ENCODE measurements at regions not wholly inside any gene's neighbourhood (a gene's known extent, or its start where the extent isn't known, plus 50 kb on each side); places are given as distances from the start of the nearest gene placed in this dataset.
"Not testable (repeated sequence)": the region's sequence is repeated elsewhere in the genome, so short reads cannot be mapped to it uniquely, and the experiment has no call there.

DNA sequence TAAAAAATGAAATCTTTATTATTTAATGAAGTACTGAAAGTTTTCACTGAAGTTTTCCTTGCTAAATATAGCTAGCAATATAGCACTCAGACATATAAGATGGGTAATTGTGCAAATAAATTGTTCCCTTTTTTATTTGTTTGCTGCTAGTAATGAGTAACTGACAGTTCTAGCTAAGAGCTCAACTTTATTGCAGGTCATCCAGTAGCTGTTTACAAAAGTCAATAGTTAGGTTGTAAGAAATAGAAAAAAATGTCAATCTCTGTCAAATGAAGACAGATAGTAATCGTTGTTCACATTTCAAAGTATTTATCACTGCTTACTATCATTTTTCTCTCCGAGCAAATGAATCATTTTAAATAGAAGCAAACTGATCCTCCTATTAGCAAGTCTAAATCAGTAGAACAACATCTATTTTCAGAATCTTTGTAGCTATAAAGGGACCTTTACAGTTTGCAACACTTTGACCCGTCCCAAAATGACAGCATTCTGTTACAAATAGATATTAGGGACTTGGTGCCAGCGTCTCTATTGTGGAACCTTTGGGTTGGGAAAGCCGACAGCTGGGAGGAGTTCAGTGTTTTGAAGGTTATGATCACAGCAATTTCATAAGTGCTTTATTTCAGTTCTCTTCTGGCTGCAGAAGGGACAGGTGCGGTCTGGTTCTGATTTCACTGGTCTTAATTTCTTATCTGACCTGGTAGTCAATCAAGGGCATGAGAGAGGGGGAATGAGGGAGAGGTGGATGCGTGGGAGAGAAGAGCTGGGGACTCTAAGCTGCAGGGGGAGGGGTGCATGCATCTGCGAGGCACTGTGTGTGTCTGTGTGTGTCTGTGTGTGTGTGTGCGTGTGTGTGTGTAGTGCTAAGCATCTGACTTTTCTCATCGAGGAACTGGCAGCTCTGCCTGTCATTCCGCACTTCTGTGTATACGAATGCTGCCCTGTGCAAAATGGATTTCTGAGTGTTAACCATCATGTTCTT is 227.9 kb upstream of the PITX2 start:
- no peak for FAIRE-seq

GRCh38 chr4:110851989-110852388 is 229.1 kb upstream of the PITX2 start:
- no peak for FAIRE-seq

DNA sequence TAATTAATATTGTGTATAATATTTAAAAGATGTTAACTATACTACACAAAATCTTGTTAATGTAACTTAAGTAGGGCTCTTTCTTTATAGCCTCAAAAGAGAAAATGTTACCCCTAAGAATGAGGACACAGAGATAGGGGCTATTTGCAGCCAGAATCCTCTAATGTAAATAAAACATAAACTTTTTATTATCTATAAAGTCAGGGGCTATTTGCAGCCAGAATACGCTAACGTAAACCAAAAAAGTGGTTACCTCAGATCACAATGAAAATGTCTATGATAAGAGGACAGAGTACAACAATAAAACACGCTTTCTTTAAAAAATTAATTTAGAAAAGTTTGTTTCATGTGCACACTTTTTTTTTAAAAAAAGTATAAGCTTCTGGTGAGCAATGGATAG is 229.9 kb upstream of the PITX2 start:
- FAIRE-seq = no peak

DNA sequence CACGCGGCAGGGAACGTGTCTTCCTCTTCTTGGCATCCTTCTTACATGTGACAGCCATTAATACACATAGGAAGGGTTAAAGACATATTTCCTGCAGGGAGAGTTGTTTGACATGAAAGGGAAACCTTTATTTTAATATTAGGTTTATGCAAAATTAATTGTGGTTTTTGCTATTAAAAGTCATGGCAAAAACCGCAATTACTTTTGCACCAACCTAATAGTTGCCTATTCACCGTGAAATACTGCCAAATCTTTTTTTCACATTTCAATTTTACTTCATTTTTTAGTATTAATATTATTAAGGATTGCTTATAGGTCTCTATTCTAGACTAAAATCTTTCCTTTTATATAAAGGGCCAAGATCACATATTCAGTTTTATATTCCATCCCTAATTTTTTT is 230.4 kb upstream of the PITX2 start:
- no peak for FAIRE-seq

DNA sequence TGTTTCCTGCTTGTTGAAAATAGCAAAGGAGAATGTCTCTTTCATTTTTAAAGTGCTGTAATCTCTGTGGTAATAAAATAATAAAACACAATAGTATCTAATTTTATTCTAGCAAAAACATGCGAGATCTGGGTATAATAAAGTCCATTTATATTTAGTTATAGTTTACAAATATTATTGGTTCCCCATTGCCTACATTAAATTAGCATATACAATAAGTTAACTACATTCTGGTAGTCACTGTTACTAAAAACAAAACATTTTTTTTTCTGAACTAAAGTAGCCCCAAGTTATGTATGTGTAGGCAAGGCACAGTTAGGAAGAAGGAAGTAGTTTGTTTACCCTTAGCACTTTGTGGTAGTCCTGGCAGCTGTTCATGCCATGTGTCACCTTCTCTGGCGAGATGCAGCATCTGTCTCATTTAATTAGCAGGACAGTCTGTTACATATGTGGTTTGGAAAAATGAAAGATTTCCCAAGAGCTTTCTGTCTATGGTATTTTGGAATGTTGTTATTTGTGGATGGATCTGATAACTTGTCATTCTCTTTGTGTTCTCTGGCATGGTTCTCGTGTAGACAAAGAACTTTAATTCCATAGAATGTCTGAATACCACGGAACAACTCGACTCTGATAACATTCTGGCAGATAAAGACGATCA is 231.3 kb upstream of the PITX2 start:
- FAIRE-seq = no peak

- no peak for FAIRE-seq
These were observed 237.2 kb upstream of the PITX2 start for GRCh38 chr4:110860125-110860524.

- no peak for FAIRE-seq
These were observed 238.0 kb upstream of the PITX2 start for GRCh38 chr4:110860901-110861300.

DNA sequence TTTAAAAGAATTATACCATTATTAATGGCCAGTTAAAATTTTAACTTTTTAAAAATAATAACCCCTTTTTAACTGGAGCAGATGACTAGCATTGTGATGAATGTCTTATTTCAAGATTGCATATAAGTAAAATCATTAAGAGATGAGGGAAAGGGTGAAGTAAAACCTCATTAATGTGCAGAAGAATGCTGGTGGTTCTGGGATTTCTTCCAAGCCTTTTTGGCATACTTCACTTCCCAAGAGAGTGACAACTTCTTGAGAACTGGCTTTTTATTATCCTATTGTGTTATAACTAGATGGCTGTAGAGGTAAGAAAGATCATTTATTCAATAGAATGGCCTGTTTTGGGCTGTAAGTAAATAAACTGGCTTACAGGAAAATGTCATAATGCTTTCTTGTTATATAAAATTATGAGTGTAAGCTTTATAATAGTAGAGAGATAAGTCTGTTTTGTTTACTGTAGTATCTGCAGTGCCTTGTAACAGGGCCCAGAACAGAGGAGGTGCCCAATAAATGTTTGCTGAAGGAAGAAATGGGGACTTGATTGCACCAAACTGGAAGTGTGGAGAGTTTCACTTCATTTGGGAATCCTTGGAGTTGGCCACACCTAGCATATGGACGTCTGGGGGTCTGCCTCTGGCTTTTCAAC is 242.9 kb upstream of the PITX2 start:
- no peak for FAIRE-seq

DNA sequence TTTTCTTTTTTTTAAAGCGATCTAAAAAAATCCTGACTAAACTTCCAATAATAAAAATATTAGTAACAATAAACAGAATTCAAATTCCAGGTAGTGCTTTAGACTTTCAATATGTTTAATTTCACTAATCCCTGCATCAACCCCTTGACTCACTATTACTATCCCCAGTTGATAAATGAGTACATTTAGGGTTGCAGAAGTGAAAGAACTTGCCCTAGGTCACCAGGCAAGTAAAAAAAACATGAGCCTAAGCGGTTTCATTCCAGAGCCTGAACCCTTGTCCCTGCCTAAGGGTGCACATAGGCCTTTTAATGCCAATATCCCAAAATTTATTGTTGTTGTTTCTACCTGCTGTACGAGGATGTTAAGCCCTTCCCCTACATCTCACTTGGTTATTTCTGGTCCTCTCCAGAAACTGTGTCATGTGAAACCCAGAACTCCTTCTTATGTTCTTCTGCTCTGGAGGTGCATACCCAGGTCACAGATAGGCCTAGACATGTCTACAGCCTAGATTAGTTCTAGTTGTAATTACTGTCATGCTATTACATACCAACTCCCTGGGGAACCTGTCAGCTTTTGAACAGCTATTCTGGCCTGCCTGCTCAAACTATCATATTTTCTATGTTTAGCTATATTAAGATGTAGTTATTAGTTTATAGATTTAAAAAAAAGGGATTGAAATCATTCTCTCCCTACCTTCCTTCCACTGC is 244.5 kb upstream of the PITX2 start:
- no peak for FAIRE-seq

- no peak for FAIRE-seq
These were observed 245.3 kb upstream of the PITX2 start for GRCh38 chr4:110867981-110868720.

DNA sequence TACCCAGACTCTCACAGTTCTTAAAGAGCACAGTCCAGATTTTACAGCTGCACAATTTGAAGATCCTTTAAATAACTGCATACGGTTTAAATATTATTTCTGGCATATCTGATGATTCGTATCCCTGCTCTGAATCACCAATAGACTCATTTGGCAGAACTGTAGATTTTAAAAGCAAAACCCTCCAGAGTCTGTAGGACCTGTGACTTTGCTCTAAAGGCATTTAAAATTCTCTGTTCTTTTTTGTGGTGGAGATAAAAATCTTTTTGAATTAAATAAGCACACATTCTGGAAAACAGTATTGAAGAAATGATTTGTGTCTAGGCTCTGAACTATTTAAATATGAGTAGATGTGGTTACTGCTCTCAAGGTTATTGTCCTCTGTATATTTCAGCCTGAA is 246.2 kb upstream of the PITX2 start:
- FAIRE-seq = no peak

GRCh38 chr4:110869862-110870572 is 247.1 kb upstream of the PITX2 start:
- no peak for FAIRE-seq

- FAIRE-seq = not testable (repeated sequence)
These were observed 253.3 kb upstream of the PITX2 start for GRCh38 chr4:110876214-110876613.

DNA sequence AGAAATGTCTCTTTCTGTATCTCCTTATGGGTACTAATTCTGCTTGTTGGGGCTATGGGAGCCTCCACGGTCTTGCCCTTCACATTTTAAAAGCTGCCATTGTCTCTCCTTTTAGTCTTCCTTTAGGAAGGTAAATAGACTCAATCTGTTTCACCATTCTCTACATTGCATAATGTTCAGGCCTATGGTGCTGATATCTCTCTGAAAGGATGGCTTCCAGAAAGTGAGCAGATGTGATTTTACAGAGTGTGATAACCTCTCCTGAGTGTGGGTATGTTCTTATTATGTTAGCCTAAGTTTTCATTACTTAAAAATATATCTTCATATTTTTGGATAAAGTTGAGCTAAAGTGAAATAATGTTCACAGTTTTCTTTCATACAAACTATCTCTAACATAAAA is 254.0 kb upstream of the PITX2 start:
- no peak for FAIRE-seq

DNA sequence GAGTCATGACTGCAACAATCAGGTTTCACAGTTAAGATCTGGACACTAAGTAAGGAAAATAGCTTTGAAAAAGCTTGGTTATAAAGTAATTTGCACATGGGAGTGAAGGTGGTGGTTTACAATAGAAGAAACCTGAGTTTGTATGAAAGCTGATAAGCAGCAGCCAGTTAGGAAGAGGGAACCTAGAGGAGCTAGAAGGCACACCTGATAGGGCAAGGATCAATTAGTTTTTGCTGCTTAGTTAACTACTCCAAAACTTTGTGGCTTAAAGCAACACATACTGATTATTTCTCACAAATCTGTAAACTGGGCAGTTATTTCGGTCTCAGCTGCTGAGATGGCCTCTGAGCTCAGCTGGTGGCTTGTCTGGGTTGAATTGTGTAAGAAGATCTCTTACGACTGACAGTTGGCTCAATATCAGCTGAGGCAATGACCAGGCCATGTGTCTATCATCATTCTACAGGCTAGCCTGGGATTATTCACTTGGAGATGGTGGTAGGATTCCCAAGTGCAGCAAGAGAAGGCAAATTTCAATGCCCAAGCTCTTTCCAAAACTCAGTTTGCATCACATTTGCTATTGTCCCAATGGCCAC is 255.0 kb upstream of the PITX2 start:
- no peak for FAIRE-seq

DNA sequence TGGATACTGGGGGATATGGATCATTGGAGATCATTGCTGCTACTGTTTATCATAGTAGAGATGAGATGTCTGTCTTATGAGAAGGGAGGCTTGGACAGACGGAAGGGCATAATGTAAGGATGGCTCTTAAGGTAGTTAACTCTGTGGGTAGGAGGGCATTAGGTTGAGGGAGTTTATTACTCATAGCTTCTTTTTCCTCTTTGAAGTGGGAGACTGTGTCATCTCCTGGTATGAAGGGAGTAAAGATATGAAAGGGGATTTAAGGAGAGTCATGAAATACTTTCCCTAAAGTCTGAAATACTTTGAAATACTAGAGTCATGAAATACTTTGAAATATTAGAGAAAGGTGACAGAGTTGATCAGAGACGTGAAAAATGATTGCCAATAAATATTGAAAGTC is 255.5 kb upstream of the PITX2 start:
- FAIRE-seq = no peak

DNA sequence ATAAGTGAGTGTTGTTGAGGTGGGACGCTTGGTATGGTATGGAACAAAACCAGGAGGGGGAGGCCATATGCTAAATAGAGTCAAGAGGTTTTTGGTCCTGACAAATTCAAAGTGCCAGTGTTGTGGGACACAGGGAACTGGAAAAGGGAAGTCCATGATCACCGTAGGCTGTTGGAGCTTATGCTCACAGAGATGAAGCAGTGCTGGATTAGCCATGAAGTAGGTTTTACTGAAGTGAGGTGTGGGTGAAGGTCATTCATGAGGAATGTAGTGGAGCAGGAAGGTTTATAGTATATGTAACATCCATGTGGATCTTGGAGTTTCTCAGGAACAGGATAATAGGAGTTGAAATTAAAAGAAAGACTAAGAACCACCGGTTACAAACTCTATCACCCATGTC is 256.1 kb upstream of the PITX2 start:
- no peak for FAIRE-seq

GRCh38 chr4:110886270-110886669 is 263.4 kb upstream of the PITX2 start:
- FAIRE-seq = no peak

GRCh38 chr4:110886856-110887255 is 264.0 kb upstream of the PITX2 start:
- FAIRE-seq = no peak

GRCh38 chr4:110897784-110898183 is 274.9 kb upstream of the PITX2 start:
- no peak for FAIRE-seq

DNA sequence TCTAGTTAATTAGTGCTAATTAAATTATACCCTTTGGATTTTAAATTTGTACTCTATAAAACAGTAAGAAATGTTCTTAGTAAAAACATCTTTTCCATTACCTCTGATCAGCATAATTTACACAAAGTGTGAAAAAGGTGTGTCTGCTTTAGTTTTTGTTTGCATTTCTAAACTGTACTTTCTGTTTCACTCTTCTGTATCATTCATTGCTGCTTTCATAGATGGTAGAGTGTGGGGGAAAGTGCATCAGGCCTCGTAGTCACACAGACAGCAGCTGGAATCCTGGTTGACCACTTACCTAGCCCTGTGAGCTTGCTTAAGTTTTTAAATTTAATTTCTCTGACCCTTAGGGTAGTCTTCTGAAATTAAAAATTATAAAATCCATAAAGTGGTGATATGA is 275.4 kb upstream of the PITX2 start:
- no peak for FAIRE-seq

All from G401.6 (cell line).